ENCODE measurements at regions not wholly inside any gene's neighbourhood (a gene's known extent, or its start where the extent isn't known, plus 50 kb on each side); places are given as distances from the start of the nearest gene placed in this dataset.

DNA sequence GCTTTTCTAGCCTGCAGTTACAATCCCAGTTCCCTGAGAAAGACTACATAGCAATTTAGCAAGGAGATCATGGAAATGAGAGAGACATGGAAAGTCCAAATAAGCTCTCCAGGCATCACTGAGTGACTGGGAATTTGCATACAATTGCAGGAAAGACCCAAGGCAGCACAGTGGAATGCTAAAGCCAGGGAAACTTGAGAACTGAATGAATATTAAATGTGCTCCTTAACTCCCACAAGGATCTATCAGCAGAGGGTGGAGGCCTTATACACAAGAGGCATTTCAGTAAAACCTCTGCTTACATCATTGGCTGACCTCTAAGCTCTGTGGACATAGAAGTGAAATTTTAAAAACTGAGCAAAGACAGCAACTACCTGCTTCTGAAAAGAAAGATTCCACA, 355.6 kb upstream of the DAB2 start:
- TF ChIP-seq, protein P1, sequence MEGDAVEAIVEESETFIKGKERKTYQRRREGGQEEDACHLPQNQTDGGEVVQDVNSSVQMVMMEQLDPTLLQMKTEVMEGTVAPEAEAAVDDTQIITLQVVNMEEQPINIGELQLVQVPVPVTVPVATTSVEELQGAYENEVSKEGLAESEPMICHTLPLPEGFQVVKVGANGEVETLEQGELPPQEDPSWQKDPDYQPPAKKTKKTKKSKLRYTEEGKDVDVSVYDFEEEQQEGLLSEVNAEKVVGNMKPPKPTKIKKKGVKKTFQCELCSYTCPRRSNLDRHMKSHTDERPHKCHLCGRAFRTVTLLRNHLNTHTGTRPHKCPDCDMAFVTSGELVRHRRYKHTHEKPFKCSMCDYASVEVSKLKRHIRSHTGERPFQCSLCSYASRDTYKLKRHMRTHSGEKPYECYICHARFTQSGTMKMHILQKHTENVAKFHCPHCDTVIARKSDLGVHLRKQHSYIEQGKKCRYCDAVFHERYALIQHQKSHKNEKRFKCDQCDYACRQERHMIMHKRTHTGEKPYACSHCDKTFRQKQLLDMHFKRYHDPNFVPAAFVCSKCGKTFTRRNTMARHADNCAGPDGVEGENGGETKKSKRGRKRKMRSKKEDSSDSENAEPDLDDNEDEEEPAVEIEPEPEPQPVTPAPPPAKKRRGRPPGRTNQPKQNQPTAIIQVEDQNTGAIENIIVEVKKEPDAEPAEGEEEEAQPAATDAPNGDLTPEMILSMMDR (IDR thresholded peaks at IDR 0.05; ENCODE audit: low read length) = no peak
- no peak for TF ChIP-seq EZH2 (IDR thresholded peaks at IDR 0.05; ENCODE audit: borderline replicate concordance, low read length)
